HuH-7.5 (cell line): ENCODE measurements at regions not wholly inside any gene's neighbourhood (a gene's known extent, or its start where the extent isn't known, plus 50 kb on each side); places are given as distances from the start of the nearest gene placed in this dataset.
"Not testable (repeated sequence)": the region's sequence is repeated elsewhere in the genome, so short reads cannot be mapped to it uniquely, and the experiment has no call there.

Experiments used
- DNase-seq: peaks from one replicate; pipeline ENCODE4 v3.0.0; 2011; ENCODE audit warnings: low spot score

DNA sequence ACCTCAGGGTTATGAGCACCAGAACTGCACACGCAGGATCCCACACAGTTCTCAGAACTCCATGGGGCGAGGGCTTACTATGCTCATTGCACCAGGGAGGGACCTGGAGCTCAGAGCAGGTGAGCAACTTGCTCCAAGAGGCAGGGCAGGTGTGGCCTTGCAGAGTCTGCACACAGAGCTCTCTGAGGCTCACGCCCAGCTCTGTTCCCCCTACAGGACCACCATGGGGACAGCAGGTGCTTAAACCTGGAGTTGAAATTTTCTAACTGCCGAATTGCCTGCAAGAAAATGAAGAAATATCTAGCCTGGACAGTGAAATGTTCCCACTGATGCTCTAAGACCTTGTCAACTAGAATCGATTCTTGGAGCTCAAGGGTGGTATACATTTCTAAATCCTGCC is 49.9 kb upstream of the MSMB start:
- DNase-seq: not testable (repeated sequence)

DNA sequence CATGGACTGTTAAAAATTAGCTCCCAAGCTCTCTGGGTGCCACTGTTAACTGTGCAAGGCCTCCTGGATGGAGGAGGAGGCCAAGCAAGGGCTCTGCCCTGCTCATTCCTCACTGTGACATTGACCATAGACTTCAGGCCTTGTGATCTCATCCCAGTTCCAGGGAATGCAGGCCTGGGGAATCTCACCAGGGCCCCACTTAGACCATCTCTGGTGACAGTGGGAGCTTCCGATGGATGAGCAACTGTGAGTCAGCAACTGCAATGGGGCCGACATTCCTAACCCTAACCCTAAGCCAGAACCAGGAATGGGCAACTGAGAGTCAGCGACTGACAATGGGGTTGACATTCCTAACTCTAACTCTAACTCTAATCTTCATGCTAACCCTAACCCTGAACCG is 50.4 kb upstream of the MSMB start:
- no peak for DNase-seq

DNA sequence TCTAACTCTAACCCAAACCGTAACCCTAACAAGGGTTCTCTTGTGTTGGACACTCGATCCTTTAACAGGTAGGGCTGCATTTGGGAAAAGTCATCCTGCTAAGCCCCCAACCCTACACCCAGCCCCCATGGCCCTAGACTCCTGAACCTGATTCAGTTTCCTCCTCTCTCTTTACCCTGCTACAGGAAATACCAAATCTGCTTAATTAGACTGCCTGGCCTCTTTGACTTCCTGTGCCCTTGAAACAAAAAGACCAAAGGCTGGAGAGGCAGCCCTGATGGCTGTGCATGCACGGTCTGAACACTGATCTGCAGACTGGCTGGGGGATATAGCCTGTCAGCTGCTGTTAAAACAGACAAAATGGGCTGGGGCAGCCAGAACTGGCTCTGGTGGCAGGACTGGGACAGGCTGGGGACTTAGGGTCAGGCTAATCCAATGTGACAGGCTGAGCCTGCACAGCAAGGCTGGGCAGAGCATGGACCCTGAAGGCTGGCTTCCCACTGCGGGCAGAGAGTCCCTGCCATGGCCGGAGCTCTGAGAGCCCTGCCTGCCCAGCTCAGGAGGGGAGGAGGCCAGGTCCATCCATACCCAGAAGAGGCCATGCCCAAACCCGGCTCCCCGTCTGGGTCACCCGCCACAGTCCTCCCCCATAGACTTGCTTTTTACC is 51.0 kb upstream of the MSMB start:
- no peak for DNase-seq

DNA sequence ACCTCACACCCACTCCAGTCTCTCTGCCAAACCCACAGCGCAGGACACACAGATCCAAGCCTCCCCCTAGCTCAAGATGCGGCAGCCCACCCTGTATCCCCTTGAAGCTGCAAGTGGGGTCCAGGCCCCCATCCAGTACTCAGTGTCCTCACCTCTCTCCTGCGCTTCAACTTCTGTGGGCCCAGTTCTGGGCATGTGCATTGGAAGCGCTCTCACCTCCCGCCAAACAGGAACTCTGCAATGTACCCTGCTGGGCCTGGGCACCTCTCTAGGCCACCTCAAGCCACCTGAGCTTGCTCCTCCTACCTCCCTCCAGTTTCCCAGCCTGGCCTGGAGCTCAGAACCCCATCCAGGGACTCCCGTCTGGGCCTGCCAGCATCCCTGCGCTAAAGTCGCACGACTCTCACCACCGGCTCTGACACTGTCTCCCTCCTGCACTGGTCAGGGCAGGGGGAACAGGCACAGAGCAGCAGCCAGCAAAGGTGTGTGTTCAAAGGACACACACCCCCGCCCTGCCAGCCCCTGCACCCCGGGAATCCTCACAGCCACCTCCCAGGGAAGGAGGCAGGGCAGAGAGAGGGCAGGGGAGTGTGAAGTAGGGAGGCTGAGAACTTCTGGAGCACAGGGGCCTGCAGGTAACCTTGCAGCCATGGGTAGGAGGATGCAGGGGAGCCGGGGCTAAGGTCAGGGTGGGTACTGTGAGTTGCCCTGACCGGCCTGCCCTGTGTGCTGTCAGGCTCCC is 51.7 kb upstream of the MSMB start:
- DNase-seq: no peak

DNA sequence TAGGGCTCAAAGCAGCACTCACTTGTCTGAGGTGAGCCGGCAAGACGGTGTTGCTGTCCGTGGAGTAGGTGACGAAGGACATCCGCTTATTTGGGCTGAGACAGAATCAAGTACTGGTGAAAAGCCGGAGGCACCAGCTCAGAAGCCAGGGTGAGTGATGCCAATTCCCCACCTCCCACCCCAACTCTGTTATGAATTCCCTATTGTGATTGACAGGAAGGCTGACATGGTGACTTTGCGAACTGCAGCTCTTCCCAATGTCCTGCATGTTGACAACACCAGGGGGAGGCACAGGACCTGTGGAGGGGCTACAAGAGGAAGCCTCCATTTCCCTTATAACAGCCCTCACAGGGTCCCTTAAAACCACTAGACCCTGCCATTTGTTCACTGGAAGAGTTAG is 52.3 kb upstream of the MSMB start:
- DNase-seq: no peak

DNA sequence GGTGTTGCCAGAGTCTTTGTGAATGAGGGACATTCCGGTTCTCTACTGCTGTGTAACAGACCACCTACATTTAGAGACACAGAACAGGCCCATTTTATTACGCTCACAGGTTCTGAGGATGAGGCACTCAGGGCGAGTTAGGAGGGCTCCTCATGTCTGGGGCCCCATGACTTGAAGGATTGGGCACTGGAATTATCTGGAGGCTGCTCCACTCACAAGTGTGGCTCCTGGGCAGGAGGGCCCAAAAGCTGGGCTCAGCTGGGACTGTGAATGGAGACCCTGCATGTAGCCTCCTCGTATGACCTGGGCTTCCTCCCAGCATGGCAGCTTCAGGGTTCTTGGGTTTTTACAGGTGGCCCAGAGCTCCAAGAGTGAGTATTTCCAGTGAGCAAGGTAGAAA is 52.9 kb upstream of the MSMB start:
- not testable (repeated sequence) for DNase-seq

DNA sequence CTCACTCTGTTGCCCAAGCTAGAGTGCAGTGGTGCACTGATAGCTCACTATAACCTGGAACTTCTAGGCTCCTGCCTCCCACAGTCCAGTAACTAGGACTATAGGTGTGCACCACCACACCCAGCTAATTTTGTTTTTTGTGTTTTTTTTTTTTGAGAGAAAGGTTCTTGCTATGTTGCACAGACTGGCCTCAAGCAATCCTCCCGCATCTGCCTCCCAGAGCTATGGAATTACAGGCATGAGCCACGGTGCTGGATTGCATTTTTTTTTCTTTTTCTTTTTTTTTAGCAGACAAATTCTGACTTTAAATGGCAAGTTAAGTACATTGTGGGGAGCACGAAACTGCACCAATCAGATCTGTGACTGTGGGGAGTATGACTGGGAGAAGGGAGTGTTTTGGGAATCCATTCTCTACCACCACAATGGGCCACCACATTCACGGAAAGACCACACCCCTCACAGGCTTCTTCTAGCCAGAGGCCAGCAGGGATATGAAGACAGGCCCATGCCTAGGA is 58.1 kb upstream of the MSMB start:
- DNase-seq: no peak

DNA sequence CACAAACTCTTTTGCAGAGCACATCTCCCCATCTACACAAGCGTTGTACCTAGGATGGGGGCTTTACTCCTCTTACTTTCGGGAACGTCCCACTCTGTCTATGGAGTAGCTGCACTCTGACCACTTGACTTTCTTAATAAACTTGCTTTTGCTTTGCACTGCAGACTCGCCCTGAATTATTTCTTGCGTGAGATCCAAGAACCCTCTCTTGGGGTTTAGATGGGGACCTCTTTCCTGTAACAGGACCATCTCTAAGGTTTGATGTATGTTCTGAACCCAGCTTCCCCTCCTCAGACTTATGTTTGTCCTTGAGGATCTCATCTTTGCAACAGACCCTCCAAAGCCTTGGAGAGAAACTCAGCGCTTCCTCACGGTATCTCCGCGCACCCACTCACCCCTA is 59.3 kb upstream of the MSMB start:
- not testable (repeated sequence) for DNase-seq

DNA sequence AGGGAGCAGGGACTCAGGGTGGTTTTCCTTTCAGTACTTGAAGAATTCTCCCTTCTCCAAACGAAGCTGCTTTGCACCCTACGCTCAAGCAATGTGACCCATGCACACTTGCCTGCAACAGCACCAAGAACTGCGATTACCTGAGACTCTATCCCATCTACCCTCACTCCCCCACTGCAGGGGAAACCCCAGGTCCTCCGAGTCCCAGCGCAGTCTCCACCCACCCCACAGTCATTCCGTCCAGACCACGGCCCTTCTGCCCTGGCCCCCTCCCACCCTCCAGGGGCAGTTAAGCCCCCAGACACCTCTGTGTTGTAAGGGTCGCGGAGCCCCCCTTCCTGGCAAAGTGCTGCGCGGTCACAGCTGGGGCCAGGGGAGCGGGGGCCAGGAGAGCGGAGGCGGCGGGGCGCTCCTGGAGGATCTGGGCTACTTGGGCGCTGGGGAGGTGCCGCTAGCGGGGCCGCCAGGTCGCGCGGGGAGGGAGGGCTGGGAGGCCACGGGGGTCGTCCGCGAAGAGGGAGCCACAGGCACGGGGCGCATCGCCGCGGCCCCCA is 59.9 kb upstream of the MSMB start:
- DNase-seq: not testable (repeated sequence)

DNA sequence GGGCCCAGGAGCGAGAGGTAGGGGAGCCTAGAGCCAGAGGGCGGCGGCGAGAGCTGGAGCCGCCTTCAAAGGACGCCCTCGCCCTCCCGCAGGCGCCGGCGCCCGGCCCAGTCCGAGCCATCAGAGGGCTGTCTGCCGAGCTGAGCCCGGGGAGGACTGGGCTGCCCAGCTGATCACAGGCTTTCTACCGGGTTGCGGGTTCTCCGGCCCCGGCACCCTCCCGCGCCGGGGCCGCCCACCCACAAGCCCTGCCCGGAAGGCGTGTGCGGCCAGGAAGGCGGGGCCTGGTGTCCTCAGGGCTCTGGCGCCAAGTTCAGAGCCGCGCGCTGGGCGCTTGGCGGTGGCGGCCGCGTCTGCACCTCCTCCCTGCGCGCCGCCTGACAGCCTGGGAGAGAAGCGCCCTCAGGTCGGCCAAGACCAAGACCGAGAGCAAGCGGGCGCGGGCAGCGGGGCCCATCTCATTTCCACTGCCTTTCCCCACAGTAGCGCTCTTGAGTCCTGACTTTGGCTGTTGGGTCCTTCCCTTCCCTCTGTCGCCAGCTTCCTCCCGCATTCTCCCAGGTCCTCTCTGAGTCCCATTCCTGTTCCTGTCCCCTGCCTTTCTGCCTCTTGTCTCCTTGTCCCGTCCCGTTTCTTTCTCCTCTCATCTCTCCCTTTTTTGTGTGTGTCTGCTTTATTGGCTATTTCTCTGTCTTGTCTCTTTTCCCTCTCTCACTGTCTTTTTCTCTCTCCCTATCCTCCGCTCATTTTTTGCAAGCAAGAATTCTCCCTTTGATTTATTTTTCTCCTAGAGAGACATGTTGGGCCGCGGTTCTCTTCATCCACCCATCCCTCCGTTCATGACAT is 60.6 kb upstream of the MSMB start:
- DNase-seq: peak; percentile 41

DNA sequence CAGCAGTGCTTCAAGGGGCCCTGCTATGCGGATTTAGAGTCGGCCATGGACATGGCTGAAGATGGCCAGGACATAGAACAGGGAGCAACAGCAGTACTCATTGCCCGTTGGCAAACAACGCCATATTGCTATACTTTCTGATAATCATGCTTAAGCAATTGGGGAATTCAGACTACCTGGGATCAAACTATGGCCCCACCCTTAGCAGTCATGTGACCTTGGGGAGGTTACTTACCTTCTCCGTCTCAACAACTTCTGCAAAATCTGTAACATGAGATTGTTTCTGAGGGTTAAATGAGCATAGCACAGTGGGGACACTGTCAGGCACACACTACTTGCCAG is 62.1 kb upstream of the MSMB start:
- not testable (repeated sequence) for DNase-seq

DNA sequence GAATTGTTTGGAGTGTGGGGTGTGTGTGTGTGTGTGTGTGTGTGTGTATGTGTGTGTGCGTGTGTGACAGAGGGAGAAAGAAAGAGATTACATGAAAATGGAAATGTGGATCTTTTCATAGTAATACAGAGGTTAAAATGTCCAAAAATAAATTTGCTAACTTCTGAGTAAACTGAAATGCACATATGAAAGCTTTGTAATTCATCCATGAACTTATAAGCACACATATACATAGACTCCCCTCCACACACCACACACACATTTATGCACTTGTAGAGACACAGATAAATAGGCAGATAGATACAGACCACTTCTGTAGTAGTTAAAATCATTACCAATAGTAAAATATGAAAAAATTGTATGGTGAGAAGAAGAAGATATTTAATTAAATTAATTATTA is 108.2 kb upstream of the MSMB start:
- not testable (repeated sequence) for DNase-seq

DNA sequence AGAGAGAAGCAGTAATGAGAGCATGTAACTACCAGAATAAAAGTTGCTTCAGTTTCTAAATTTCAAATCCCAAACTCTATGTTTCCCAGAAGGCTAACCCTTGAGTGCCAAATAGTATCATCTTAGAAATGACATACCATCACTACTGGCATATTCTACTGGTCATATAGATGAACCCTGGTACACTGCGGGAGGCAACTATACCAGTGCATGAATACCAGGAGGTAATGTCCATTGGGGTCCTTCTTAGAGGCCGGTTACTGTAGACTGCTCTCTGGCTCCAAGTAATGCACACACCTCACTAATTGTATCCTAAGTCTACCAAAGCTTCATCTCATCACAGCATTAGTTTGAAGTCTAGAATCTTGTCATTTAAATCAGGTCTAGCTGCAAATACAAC is 108.6 kb upstream of the MSMB start:
- not testable (repeated sequence) for DNase-seq

DNA sequence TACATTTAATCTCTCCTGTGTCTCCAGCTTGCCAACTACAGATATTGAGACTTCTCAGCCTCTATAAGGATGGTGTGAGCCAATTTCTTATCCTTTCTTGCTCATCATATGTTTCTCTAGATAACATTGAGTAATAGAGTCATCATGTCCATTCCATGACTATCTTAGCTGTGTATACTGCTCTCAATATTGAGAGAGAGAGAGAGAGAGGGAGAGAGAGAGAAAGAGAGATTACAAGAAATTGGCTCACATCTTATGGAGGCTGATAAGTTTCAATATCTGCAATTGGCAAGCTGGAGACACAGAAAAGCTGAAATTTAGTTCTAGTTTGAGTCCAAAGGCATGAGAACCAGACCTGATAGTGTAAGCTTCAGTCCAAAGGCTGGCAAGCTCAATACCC is 110.8 kb upstream of the MSMB start:
- DNase-seq: not testable (repeated sequence)

DNA sequence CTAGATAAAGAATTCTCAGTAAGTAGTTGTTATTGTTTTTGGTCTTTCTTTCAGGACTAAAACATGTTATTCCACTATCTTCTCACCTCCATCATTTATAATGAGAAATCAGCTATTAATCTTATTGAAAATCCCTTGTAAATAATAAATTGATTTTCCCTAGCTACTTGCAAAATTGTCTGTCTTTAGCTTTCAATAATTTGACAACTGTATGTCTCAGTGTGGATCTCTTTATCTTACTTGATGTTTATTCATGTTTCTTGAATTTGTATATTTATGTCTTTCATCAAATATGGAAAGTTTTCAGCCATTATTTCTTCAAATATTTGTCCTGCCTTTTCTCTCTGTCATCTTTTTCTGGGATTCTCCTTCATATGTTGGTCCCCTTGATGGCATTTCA is 117.1 kb upstream of the ANTXRL start:
- DNase-seq: no peak

DNA sequence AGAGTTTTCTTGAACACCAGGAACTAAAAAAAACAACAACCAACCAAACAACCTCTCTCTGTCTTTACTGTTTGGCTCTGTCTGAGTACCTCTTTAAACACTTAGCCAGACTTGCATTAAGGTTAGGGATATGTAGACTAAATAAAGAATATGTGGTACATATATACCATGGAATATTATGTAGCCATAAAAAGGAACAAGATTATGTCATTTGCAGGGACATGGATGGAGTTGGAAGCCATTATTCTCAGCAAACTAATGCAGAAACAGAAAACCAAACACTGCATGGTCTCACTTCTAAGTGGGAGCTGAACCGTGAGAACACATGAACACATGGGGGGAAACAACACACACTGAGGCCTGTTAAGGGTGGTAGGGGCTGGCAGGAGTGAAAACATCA is 116.0 kb upstream of the ANTXRL start:
- no peak for DNase-seq

DNA sequence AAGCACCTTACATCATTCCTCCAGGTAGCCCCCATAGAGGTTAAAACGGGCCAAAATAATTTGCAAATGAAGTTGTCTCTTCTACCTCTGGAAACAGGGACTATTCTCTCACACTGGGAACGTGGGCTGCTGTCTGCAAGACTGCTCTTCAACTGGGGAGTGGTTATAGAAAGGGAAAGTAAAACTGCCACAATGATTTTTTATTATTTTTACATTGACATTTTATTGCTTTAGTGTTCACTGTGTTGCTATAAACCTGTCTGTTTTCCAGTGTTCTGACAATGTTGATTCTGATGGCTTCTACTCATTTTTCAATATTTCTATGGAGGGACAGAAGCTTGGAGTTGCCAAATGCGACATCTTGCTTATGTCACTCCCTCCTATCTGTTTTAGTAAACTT is 115.1 kb upstream of the ANTXRL start:
- DNase-seq: no peak

DNA sequence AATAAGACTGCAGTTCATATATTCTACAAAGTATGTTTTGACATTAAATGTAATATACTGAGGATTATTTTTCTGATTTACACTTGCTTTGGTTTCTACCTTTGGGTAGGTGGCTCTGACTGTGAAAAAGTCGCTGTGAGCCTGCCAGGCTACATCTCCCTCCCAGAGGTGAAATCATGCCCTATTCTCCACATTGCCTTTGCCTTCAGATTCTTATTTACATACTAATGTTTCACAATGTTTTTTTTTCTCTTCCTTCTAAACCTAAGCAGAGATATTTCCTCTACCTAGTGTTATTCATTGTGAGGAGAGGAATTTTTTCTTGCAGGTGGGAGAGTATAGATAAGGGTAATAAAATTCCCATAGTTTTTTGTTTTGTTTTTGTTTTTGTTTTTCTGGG is 111.5 kb upstream of the ANTXRL start:
- no peak for DNase-seq

DNA sequence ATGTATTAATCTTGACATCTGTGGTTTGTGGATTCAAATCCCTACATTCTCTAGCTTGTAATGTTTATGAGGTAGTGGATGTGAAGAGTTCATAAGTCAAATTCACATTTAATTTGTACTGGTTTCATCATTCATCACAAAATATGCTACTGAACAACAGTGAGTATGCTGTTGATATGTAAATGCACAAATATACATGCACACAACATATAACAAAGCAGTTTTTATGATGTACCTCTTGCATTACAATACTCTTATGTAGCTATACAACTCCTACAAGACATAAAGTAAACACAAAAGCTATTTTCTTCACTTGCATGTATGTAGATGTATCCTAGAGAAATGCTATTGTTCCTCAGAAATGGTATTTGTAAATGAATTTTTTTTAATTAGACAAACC is 111.0 kb upstream of the ANTXRL start:
- no peak for DNase-seq

DNA sequence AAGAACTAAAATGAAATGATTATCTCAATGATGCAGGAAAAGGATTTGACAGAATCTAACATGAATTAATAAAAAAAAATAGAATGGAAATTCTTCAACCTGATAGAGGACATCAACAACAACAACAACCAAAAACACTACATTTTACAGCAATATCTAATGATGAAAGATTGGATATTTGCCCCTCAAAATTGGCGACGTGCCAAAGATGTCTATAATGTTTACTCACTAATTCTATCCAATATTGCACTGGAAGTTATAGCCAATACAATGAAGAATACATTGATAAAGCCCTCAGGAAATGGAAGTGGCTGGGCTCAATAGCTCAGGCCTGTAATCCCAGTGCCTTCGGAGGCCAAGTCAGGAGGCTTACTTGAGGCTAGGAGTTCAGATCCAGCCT is 99.4 kb upstream of the ANTXRL start:
- not testable (repeated sequence) for DNase-seq

DNA sequence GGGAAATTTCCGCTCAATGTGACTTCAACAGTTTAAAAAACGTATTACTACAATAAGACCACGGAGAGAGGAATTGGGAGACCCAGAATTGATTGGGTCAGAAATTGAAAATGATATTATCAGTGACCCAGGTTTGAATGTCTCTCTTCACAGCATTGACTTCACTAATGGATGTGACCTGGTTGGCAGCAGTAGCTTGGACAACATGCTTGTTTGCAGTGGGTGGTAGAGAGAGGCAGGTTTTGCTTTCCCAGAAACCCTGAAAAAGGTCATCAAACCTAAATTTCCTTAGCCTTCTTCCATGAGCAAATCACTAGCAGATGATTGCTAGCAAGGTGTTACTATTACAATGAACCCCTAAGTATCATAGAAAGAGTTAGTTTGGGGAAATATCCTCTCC is 89.7 kb upstream of the ANTXRL start:
- DNase-seq: no peak

DNA sequence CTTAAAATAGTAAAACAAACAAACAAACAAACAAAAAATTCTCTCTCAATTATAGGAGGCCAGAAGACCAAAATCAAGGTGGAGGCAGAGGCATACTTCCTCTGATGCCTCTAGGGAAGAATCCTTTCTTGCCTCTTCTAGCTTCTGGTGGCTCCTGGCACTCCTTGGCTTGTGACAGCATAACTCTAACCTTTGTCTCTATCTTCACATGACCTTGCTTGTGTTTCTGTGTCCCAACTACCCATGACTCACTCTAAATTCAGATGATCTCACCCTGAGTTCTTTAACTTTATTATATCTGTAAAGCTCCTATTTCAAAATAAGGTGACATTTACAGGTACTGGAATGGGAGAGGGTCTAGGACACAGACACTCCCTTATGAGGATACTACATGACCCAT is 88.3 kb upstream of the ANTXRL start:
- no peak for DNase-seq

DNA sequence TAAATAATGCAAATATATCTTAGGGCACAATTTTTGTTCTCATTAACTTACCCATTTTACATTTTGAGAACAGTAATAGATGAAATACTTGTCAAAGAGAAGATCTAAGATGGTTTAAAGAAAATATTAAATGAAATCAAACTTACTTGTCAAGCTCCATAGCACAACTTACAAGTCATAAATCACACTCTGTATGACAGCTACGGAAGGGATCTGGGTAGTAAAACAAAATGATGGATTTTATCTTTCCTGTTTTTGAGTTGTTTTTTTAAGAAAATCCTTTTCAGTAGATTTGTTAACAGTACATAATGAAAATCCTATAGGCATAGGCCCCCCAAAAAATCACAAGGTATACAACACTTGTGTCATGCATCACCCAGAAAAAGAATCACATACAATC is 84.4 kb upstream of the ANTXRL start:
- DNase-seq: not testable (repeated sequence)
